AG10803 (cell line): ENCODE measurements at regions not wholly inside any gene's neighbourhood (a gene's known extent, or its start where the extent isn't known, plus 50 kb on each side); places are given as distances from the start of the nearest gene placed in this dataset.
"Not testable (repeated sequence)": the region's sequence is repeated elsewhere in the genome, so short reads cannot be mapped to it uniquely, and the experiment has no call there.

Experiments
- DNase-seq: peaks from one replicate; pipeline ENCODE4 v3.0.0; 2010; ENCODE audit warnings: low read depth
- H3K4me3 ChIP-seq: 2 replicates; pipeline ENCODE4 v1.5.1; 2011; ENCODE audit warnings: mild to moderate bottlenecking, low read length, control low read depth
- CTCF ChIP-seq: conservative IDR thresholded peaks from 2 replicates; pipeline ENCODE4 v1.5.1; 2011; ENCODE audit warnings: mild to moderate bottlenecking, low read length, control low read depth, inconsistent platforms

GRCh38 chr11:83349296-83349695, 63.1 kb upstream of the CCDC90B start:
- peak; percentile 1 for DNase-seq
- no peak for TF ChIP-seq CTCF
- no peak overlapping the region for H3K4me3 ChIP-seq

GRCh38 chr11:83346706-83347105, 60.5 kb upstream of the CCDC90B start:
- not testable (repeated sequence) for H3K4me3 ChIP-seq, DNase-seq

DNA sequence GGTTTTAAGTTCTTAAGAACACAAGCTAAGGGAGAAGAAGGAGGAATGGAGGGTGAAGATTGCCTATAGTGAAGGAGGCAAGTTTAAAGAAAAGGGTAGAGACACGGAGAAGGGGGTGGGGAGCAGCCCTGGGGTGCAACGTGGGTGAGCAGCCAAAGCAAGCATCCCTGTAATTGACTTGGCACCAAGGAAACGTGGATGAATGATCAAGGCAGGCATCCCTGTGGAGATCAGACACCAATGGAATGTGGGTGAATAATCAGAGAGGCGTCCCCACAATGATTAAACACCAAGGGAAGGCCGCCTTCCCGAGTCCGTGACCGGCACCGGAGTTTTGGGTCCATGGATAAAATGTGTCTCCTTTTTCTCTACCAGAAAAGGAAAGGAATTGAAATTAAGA, 58.4 kb upstream of the CCDC90B start:
- DNase-seq, result not testable (repeated sequence)

DNA sequence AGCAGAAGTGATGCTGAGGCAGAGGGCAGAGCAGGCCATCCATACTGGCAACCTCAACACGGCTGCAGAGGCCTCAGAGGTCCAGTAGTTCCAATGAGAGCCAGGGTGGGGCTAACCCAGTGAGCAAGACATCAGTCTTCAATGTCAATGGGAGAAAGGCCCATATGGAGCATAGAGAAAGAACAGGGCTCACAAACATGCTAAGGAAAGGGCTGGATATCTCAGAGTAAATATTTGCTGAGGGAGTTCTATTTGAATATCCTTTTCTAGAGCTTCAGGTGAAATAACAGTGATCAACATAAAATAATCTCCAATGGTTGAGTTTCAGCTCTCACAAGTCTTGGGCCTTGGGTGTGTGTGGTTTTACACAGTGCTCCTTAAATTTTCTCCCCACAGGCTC, 50.8 kb upstream of the CCDC90B start:
- no peak for TF ChIP-seq CTCF
- DNase-seq, result no peak
- no peak overlapping the region for H3K4me3 ChIP-seq

More for the DNA sequence above, 58.4 kb upstream of the CCDC90B start:
- not testable (repeated sequence) for H3K4me3 ChIP-seq
